ENCODE measurements at regions not wholly inside any gene's neighbourhood (a gene's known extent, or its start where the extent isn't known, plus 50 kb on each side); places are given as distances from the start of the nearest gene placed in this dataset.

GRCh38 chr7:84658286-84658685, 463.7 kb upstream of the SEMA3A start:
- ChIA-PET CTCF (no interaction called here), POLR2A (no interaction called here)
- no peak for TF ChIP-seq LEF1 (IDR thresholded peaks at IDR 0.05; ENCODE audit: borderline replicate concordance)
- no peak for TF ChIP-seq TARDBP (IDR thresholded peaks at IDR 0.05)
- TF ChIP-seq SUZ12 (IDR thresholded peaks at IDR 0.05), result no peak
- TF ChIP-seq BHLHE40 (IDR thresholded peaks at IDR 0.05; ENCODE audit: borderline replicate concordance), result no peak
- no peak for TF ChIP-seq SP1 (IDR thresholded peaks at IDR 0.05)
- TF ChIP-seq PKNOX1 (IDR thresholded peaks at IDR 0.05), result no peak
- no peak for TF ChIP-seq FOXM1 (IDR thresholded peaks at IDR 0.05; ENCODE audit: borderline replicate concordance)
- TF ChIP-seq HDGF (IDR thresholded peaks at IDR 0.05; ENCODE audit: borderline replicate concordance), result no peak
- no peak for TF ChIP-seq L3MBTL2 (conservative IDR thresholded peaks at IDR 0.05)
- no peak for TF ChIP-seq NFRKB (IDR thresholded peaks at IDR 0.05)
- TF ChIP-seq ZNF384 (IDR thresholded peaks at IDR 0.05), result no peak
- TF ChIP-seq CTBP1 (IDR thresholded peaks at IDR 0.05; ENCODE audit: borderline replicate concordance), result no peak
- TF ChIP-seq ARNT (IDR thresholded peaks at IDR 0.05), result no peak
- no peak for TF ChIP-seq FOXK2 (IDR thresholded peaks at IDR 0.05)
- DNase-seq (ENCODE audit: extremely low spot score), result no peak

GRCh38 chr7:84654273-84654672, 459.7 kb upstream of the SEMA3A start:
- CTCF ChIA-PET, result no interaction called here

GRCh38 chr7:84651876-84652275, 457.3 kb upstream of the SEMA3A start:
- ChIA-PET CTCF (no interaction called here), POLR2A (no interaction called here)
- no peak for DNase-seq (ENCODE audit: extremely low spot score)
- TF ChIP-seq FOXA1 (IDR thresholded peaks at IDR 0.05) (no peak), CTBP1 (IDR thresholded peaks at IDR 0.05; ENCODE audit: borderline replicate concordance) (no peak), BHLHE40 (IDR thresholded peaks at IDR 0.05; ENCODE audit: borderline replicate concordance) (no peak), ARNT (IDR thresholded peaks at IDR 0.05) (no peak), SP1 (IDR thresholded peaks at IDR 0.05) (no peak), FOXK2 (IDR thresholded peaks at IDR 0.05) (no peak), NFRKB (IDR thresholded peaks at IDR 0.05) (no peak)

More at GRCh38 chr7:84654273-84654672, 459.7 kb upstream of the SEMA3A start:
- POLR2A ChIA-PET, result no interaction called here
- TF ChIP-seq FOXK2 (IDR thresholded peaks at IDR 0.05) (no peak), FOXM1 (IDR thresholded peaks at IDR 0.05; ENCODE audit: borderline replicate concordance) (no peak), SP1 (IDR thresholded peaks at IDR 0.05) (no peak), SUZ12 (IDR thresholded peaks at IDR 0.05) (no peak), CTBP1 (IDR thresholded peaks at IDR 0.05; ENCODE audit: borderline replicate concordance) (no peak), ZNF384 (IDR thresholded peaks at IDR 0.05) (no peak), ELF4 (IDR thresholded peaks at IDR 0.05) (no peak), ARNT (IDR thresholded peaks at IDR 0.05) (no peak), L3MBTL2 (conservative IDR thresholded peaks at IDR 0.05) (no peak), PKNOX1 (IDR thresholded peaks at IDR 0.05) (no peak)
- DNase-seq (ENCODE audit: extremely low spot score), result no peak

- ChIA-PET POLR2A (no interaction called here), CTCF (no interaction called here)
- no peak for DNase-seq (ENCODE audit: extremely low spot score)
- TF ChIP-seq L3MBTL2 (conservative IDR thresholded peaks at IDR 0.05), result no peak
- no peak for TF ChIP-seq FOXK2 (IDR thresholded peaks at IDR 0.05)
- TF ChIP-seq ARNT (IDR thresholded peaks at IDR 0.05), result no peak
- TF ChIP-seq BHLHE40 (IDR thresholded peaks at IDR 0.05; ENCODE audit: borderline replicate concordance), result no peak
- TF ChIP-seq FOXA1 (IDR thresholded peaks at IDR 0.05), result no peak
- no peak for TF ChIP-seq PKNOX1 (IDR thresholded peaks at IDR 0.05)
- no peak for TF ChIP-seq TARDBP (IDR thresholded peaks at IDR 0.05)
- TF ChIP-seq ZNF384 (IDR thresholded peaks at IDR 0.05), result no peak
- no peak for TF ChIP-seq NFRKB (IDR thresholded peaks at IDR 0.05)
- no peak for TF ChIP-seq CTBP1 (IDR thresholded peaks at IDR 0.05; ENCODE audit: borderline replicate concordance)
These were observed 453.5 kb upstream of the SEMA3A start for GRCh38 chr7:84647797-84648757.

GRCh38 chr7:84642611-84643010, 448.0 kb upstream of the SEMA3A start:
- POLR2A ChIA-PET, result no interaction called here
- CTCF ChIA-PET, result no interaction called here
- TF ChIP-seq PKNOX1 (IDR thresholded peaks at IDR 0.05) (no peak), LEF1 (IDR thresholded peaks at IDR 0.05; ENCODE audit: borderline replicate concordance) (no peak), ELF4 (IDR thresholded peaks at IDR 0.05) (no peak), NFRKB (IDR thresholded peaks at IDR 0.05) (no peak), L3MBTL2 (conservative IDR thresholded peaks at IDR 0.05) (no peak), HDGF (IDR thresholded peaks at IDR 0.05; ENCODE audit: borderline replicate concordance) (no peak), SUZ12 (IDR thresholded peaks at IDR 0.05) (no peak), TARDBP (IDR thresholded peaks at IDR 0.05) (no peak), FOXA1 (IDR thresholded peaks at IDR 0.05) (no peak), ZNF384 (IDR thresholded peaks at IDR 0.05) (no peak), SP1 (IDR thresholded peaks at IDR 0.05) (no peak)
- DNase-seq (ENCODE audit: extremely low spot score), result no peak

GRCh38 chr7:84640637-84641036, 446.0 kb upstream of the SEMA3A start:
- ChIA-PET CTCF (no interaction called here), POLR2A (no interaction called here)
- DNase-seq (ENCODE audit: extremely low spot score), result no peak
- TF ChIP-seq FOXK2 (IDR thresholded peaks at IDR 0.05) (no peak), ARNT (IDR thresholded peaks at IDR 0.05) (no peak), NFRKB (IDR thresholded peaks at IDR 0.05) (no peak), CTBP1 (IDR thresholded peaks at IDR 0.05; ENCODE audit: borderline replicate concordance) (no peak), PKNOX1 (IDR thresholded peaks at IDR 0.05) (no peak), ZNF384 (IDR thresholded peaks at IDR 0.05) (no peak), TARDBP (IDR thresholded peaks at IDR 0.05) (no peak)

Data from HEK293T (cell line).